GM18858 (cell line): ENCODE measurements at regions not wholly inside any gene's neighbourhood (a gene's known extent, or its start where the extent isn't known, plus 50 kb on each side); places are given as distances from the start of the nearest gene placed in this dataset.
A peak's percentile ranks its signal among the peaks of the same experiment; 100 is the strongest.
"Not testable (repeated sequence)": the region's sequence is repeated elsewhere in the genome, so short reads cannot be mapped to it uniquely, and the experiment has no call there.

ENCODE experiments used
- ATAC-seq: cut with Tn5 transposase; IDR thresholded peaks from one replicate; pipeline ENCODE4 v1.9.1; 2021; ENCODE audit not compliant: unreplicated experiment

DNA sequence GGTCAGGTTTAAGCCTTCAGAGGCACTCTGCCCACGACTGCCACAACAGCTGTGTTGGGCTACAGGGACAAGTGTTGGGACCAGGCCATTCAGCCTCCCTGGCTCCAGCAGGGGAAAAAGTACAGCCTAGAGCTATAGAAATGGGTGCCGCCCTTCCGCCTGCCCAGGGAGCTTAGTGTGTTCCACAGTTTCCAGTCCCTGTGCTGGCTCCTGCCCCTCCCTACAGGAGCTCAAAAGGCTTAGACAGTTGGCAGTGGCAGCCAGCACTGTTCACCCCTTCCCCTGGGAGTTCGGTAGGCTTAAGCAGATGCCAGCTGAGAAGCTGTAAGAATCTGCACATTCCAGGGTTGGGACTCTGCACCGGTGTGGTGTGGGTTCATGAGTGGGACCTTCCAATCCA is 408.2 kb upstream of the INTU start:
- ATAC-seq: no peak

DNA sequence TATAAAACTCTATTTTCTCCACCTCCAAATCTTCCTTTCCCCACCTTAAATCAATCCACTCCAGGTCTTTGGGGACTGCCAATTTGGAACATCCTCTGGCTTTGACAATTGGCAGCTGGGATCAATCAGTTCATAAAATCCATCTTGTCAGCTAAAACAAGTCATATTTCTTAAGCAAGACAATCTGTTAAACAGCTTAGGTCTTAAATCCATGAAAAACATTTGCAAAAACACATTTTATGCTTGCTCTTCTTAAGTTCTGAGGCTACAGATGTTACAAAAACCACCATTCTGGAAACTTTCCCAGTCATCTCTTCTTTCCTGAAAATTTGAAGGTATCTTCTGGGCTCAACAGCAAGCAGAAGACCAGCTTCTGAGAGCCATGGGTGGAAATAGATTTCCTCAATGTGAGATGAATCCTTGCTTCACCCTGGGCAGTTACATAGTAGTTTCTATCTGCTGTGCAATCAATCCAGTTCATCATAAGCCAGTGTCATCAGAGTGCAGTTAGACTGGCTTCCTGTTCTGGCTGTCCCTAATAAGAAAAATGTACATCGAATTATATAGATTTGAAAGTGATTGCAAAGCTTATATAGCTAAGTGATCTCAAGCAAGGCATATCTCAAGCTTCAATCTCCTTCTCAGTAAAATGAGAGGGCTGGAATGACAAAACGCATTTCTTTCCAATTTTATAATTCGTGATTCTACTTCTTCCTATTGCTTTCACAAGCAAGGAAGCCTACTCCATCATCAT is 402.7 kb upstream of the INTU start:
- ATAC-seq: no peak

DNA sequence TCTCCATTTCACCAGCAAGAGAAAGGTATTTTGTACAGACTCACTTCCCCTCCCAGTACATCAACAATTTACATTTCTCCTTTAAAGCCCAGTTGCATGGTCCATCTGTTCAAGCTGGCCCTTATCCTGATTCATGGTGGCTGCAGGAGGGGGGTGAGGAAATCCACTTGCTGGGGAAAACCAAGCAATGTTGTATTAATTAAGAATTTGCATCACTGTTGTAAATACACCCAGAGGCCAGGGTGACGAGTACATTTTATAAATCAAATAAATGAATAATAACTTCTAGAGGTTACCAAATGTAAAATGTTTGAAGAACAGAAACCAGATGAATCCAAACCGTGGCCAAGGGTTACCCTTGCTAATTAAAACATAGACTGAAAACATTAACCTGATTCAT is 395.9 kb upstream of the INTU start:
- ATAC-seq: no peak

DNA sequence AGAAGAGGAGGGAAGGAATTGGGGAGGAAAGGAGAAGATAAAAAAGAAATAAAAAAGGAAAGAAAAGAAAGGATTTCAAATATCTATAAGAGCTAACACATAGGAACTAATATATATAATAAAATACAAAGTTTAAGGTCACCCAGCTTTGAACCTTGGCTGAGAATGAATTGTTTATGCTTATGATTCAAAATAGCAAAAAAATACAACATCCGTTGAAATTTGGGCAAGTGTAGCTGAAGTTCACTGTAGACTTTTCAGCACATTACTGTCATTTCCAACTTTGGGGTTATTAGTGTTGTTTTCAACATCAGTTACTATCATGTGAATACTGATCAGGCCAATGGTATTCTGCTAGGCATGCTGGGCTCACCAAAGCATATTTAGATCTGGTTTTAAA is 395.2 kb upstream of the INTU start:
- ATAC-seq: no peak

DNA sequence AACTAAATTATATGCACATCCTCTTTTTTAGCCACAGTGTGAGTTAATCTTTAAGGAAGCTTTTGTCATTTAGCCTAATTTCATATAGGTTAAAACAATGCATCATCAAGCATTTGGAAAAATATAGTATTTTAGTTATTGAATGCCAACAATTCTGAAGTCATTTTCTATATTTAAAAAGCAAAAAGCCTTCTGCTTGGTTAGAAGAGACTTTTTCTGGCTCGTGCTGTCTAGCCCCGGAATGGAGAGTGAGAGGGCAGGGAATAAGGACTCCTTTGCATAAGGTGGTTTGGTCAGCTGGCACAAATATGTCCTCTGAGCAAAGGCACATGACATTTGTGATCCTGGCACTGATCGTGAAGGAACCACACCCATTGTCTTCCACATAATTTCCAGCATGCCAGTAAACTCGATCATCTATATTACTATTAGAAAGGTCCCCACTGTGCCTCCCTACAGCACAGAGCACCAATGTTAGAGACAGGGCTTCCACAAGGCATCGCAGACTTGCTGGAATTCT is 393.7 kb upstream of the INTU start:
- no peak for ATAC-seq

DNA sequence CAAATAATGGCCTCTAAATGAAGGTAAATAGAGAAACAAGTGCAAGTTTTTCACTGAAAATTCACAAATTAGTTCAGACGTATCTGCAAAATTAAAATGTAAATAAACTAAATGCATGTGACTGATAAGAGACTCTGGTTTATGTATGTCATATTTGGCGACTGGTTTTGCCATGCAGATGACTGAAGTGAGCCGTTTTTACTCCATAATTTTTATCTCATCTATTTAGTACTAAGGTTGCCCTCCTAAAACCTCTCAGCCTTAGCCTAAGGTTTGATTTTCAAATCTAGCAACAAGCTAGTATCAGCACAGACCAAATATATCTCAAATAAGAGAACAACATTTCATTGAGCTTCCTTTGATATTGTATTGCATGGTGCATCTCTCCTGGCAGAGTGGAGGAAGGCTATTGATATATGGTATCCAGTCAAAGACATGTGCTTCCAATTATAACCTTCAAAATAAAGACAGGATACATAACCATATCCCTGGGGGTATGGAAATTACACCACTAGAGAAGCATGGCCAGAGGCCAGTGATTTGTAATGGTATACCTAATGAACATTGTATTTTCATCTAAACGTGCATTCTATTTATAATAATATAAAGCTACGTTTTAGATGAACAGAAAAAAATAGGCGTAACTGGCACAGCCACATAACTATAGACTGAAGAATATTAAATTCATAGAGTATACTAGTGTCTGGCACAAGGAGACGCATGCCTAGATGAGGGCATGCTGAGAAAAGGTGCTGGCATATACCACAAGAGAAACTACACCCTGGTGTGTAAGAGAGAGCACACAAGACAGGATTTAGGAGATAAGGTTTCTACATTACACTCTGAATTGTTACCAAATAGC is 392.6 kb upstream of the INTU start:
- ATAC-seq: no peak

DNA sequence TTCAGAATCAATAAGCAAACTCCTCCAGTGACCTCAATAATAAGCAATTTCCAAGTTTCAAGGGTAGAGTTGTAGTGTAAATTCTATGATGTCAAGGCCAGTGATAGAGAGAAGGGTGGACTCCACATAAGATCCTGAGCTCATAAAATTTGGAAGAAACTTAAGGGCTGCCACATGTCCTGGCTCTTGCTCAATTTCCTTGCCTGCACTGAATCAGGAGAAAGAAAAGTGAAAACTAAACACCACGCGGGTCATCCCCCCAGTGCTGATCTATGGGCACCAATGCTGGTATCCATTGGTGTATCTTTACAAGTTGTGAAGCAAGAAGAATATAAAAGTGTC is 392.0 kb upstream of the INTU start:
- ATAC-seq: no peak

DNA sequence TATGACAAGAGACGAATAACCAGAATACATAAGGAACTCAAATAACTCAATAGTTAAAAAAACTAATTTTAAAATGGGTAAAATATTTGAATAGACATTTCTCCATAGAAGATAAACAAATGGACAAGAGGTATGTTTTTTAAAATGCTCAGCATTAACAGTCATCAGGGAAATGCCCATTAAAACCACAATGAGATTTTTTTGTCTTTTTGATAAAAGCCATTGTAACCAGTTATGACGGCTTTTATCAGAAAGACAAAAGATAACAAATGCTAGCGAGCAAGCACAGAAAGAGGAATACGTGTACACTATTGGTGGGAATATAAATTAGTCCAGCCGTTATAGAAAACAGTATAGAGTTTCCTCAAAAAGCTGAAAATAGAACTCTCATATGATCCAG is 388.2 kb upstream of the INTU start:
- ATAC-seq: no peak

DNA sequence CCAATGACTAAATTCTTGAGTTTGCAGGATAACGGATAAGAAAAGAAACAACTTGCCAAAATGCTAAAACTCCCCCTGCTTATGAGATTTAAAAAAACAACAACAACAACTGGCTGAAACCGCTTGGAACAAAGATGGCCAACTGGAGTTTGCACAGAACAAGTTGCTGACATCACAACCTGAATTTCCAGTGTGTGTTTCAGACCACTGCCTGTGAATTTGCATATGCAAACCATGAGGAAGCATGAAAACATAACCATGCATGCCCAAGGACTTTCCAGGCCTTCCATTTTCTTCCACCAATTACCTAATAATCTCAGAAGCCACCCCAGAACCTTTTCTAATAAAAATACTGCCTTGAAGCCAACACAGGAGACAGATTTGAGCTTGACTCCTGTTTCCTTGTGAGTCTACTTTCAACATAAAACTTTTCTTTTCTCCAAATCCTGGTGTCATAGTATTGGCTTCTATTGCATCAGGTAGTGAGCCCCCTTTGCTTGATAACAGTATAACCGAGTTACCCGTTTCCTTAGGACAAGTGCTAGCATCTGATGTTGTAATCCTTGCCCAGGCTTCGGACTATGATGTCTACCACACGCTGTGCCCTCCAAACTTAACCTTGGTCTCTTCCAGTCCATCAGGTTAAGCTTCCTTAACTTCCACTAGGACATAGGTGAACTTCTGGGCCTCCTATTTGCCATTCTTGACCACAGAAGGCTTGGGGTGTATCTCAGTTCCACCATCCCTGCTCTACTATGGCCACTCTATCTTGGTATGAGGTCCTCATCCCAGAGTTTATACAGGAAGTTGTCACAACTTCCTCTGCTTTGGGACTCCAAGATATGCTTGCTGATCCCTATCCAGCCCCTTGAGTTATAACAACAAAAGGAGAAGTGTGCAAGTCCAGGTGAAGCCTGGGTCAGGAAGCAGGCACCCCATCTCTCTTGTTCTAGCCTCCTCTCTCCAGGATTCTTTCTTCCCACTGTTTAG is 385.5 kb upstream of the INTU start:
- ATAC-seq: no peak

DNA sequence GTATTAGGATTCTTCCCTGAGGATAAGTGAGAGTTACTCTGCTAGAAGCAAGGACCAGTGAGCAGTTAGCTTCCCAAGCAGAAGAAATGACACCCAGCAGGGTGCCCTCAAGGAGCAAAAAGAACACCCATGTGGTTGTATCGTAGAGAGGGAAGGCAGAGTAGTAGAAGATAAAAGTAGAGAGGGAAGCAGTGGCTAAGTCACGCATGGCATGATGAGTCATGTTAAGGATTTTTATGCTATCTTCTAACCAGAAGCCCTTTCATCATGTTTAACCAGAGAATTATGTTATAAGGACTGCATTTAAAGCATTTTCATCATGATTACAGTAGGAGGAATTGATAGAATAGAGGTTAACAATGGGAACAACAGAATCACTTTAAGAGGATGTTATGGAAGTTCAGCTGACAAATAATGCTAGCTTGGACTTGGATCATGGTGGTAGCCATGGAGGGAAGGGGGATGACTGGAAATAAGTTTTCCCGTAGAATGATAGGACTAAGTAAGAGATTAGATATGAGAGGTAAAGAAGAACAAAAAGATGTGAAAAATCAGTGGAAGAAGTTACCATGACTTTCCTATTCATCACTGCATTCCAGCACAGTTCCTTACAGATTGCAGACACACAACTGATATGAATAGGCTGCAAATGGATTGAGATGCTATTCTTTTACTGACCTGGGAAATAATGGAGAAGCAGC is 383.5 kb upstream of the INTU start:
- ATAC-seq: no peak

DNA sequence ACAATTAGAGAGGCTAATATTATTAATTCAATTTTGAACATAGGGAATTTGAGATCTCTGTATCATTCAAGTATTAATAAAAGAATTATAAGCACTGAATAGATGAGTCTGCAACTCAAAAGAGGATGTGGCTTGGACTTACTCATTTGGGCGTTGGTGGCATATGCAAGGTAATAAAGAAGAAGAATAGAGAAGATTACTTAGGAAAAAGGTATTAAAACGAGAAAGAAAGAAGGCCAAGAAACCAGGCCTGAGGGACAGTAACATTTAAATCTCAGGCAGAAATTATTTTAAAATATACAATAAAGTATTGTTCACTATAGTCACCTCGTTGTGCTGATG is 383.0 kb upstream of the INTU start:
- no peak for ATAC-seq

DNA sequence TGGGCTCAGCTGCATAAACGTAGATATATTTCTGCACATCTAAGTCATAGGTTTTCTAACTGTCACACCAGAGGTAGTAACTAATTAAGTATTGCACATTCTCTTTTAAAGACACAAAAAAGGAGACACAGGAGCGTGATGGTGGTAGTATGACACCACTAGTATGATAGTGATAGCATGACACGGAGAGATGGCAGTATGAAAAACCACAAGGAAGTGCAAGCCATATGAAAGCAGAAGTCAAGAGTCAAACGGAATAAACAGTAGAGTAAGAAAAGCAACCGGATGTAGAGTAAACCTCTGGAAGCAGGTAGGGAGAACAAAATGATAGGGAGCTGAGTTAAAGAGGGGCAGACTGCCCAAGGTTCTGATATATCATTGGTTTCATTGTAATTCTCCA is 382.2 kb upstream of the INTU start:
- ATAC-seq: peak; percentile 53

DNA sequence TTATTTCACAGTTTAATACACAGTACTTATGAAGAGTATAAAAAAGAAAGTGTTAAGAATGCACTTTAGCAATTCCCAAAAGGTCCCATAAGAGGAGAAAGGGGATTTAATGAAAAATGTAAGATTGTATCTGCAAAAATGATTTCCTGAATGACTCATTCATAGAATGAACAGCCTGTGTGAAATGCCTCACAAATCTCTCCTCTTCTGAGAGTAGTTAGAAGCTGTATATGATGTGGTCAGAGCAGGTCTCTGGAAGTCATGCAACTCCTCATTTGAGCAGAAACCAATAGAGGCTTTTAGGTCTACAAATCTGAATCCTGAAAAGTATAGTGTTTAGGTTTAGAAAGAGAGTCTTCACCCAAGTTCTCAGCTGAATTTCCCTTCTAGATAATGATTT is 381.3 kb upstream of the INTU start:
- peak; percentile 78 for ATAC-seq

DNA sequence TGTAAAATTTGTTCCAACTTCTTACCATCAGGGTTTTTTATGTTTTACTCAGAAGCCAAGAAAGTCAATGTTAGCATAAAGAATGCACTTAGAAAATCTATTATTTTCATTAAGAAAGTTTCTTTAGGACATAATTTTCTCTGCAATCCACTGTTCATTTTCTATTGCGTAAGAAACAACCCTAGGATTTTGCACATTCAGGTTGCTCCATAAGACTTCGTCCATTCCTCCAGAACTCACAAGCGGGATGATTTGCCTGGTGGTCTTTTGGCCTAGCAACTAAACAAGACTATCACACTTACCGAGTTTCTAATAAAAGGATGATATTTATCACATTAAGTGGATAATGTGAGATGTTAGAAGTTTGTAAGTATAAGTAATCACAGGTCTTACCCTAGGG is 376.3 kb upstream of the INTU start:
- ATAC-seq: no peak

DNA sequence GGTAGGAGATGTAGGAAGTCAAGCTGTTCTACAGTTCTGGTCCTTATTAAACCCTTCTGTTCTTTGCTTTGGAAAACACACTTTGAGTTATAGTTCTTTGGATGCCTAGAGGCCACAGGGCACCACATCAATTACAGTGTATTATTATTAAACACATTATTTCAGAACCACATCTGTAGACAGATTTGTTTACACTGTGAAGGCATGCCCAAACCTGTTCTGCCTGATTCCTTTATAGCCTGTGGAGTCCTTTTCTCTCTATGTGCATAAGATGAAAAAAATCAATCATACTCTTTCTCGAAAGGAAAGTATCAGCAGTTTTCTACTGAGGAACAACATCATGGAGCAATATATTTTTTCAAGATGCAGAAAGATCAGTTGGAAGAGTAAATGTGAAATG is 371.3 kb upstream of the INTU start:
- no peak for ATAC-seq

DNA sequence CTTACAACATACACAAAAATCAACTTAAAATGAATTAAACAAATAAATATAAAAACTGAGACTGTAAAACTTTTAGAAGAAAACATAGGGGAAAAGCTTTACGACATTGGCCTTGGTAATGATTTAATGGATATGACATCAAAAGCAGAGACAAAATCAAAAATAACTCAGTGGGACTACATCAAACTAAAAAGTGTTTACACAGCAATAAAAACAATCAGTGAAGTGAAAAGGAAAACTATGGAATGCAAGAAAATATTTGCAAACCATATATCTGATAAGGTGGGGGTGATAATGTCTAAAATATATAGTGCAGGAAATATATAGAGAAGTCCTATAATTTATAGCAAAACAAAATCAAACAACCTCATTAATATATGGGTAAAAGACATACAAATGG is 364.4 kb upstream of the INTU start:
- ATAC-seq: no peak

DNA sequence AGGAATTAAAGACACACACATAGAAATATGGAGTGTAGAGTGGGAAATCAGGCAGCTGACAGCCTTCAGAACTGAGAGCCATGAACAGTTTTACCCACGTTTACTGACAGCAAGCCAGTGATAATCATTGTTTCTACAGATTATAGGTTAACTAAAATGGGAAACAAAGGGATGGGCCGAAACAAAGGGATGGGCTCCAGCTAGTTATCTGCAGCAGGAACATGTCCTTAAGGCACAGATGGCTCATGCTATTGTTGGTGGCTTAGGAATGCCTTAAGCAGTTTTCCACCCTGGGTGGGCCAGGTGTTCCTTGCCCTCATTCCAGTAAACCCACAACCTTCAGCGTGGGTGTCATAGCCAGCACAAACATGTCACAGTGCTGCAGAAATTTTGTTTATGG is 355.7 kb upstream of the INTU start:
- ATAC-seq: not testable (repeated sequence)

DNA sequence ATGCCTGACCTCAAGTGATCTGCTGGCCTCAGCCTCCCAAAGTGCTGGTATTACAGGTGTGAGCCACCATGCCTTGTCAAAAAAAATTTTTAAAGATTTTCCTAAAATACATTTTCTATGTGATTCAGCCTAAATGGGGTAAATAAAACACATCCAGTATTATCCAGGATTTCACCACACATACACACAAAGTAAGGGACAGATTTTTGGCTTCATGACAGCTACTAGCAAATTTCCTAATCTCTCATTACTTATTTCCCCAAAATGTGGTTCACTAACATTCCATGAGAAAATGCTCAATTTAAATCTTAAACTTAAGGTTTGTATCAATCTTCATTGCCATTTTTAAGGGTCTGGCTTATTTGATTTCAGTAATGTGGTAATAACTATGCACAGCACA is 348.5 kb upstream of the INTU start:
- no peak for ATAC-seq

DNA sequence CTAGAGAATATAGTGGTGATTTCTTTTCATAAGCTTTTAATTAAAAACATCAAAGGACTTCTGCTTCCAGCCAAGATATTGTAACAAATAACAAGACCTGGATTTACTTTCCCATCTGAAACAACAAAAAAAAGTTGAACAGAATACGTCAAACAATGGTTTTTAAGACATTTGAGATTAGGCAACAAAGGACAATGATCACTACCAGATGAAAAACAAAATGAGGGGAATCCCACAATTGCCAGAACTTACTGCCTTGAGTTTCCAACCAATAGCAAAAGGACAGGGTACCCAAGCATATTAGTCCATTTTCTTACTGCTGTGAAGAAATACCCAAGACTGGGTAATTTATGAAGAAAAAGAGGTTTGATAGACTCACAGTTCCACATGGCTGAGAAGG is 341.4 kb upstream of the INTU start:
- no peak for ATAC-seq

DNA sequence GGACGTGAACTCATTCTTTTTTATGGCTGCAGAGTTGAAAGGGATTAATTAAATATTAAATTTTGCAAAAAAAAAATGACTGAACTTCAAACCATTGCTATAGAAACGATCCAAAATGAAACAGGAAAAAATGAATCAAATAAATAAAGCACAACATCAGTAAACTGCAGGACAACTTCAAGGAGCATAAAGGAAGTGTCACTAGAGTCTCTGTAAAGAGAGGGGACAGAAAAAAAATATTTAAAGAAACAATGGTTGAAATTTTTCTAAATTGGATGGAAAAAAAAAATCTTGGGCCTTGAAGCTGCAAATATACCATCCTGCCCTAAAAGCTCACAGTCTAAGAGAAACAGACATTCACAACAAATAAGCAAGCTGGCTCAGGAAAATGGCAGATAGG is 339.3 kb upstream of the INTU start:
- ATAC-seq: no peak

DNA sequence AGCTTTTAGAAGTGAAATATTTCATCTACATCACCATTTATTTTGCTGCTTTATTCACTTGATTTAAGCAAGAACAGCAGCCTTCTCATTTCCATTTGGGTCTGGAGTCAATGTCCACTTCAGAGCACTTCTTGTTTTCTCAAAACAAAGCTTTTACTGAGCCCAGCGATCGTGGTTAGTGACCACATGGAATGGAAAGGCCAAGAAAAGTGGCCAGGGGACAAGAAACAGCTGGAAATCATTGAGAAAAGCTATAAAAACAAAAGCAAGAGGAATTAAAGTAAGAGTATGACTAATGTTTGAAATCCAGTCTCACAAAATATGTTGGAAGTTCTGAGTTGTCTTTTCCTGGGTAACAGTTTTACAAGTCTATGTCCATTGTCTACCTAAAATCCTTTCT is 328.4 kb upstream of the INTU start:
- ATAC-seq: no peak
